ENCODE measurements at regions not wholly inside any gene's neighbourhood (a gene's known extent, or its start where the extent isn't known, plus 50 kb on each side); places are given as distances from the start of the nearest gene placed in this dataset.

DNA sequence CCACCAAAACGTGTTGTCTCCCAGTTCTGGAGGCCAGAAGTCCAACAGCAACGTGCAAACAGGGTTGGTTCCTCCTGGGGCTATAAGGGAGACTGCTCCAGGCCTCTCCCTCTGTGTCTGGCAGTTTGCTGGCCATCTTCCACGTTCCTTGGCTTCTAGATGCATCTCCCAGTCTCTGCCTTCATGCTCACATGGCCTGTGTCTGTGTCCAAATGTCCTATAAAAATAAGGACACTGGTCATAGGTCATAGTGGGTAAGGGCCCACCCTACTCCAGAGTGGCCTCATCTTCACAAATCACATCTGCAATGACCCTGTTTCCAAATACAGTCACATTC is 69.4 kb upstream of the TAF1B start:
- no peak for DNase-seq

DNA sequence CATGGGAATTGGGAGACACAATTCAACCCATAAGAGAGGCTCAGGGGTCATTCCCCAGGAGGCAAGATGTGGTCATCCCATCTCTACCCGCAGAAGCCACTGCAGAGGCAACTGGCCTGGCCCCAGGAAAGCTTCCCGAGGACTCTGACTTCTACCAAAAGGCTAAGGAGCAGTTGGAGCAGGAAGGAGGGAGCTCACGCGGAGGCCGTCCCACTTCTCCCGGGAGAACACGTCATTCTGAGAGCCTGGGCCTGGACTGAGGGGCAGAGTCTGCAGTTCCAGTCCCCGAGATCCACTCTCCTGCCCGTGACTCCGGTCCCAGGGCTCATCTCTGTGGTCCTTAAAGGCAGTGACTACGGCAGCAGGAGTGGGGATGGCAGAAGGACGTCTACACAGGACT is 69.0 kb upstream of the TAF1B start:
- no peak for DNase-seq

GRCh38 chr2:9775351-9775750 is 67.9 kb upstream of the TAF1B start:
- no peak for DNase-seq

- DNase-seq: no peak
Measured at GRCh38 chr2:9775999-9776712, 67.1 kb upstream of the TAF1B start.

GRCh38 chr2:9777081-9777480 is 66.2 kb upstream of the TAF1B start:
- DNase-seq: no peak

DNA sequence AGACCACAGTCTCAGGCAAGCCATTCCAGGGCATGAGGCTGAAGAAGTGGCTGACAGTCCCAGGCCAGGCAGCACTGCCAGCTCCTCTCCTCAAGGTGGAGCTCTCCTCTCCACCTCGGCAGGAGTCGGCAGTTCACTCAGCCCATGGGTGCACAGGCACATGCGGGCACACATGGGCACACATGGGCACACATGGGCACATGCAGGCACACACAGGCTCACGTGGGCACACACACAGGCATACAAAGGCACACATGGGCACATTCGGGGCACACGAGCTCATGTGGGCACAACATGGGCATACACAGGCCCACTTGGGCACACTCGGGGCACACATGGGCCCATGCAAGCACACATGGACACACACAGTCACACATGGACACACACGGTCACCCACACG is 65.3 kb upstream of the TAF1B start:
- no peak for DNase-seq

DNA sequence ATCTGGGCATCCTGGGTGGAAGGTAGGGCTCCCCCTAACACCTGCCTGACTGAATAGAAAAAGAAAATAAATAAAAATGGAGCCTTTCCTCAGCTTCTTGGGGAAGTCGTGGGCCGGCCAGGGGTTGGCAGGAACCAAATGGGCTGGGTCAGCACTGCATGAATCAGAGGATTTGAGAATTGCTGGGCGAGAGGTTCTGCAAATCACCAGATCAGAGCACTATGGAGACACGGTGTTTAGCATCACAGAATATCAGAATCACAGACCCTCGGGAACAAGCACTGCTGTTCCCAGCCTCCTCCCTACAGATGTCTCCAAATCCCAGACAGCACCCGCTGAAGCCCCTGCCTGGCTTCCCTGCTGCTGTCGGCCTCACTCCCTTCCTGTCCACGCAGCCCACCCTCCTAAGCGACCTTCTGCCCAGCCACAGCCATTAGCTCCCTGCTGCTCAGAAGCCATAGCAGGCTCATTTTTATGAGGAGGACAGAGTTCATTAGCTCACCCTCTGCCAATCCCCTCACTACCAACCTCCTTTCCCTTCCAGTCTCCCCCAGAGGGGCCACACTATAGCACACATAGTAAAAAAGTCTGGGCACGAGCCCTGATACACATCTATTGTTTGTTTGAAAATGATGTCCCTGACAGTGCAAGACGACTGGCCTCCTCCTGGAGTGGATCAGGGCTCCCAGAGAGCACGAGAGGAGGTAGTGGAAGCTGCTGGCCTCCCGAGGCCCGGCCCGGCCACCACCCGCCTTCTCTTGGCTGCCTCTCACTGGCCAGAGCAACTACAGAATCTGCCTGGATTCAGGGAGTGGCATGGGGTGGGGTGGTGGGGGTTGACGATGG is 64.6 kb upstream of the TAF1B start:
- no peak for DNase-seq

GRCh38 chr2:9779596-9780264 is 63.5 kb upstream of the TAF1B start:
- DNase-seq: no peak

- no peak for DNase-seq
Measured at GRCh38 chr2:9780368-9781130, 62.7 kb upstream of the TAF1B start.

GRCh38 chr2:9781252-9781651 is 62.0 kb upstream of the TAF1B start:
- DNase-seq: no peak

DNA sequence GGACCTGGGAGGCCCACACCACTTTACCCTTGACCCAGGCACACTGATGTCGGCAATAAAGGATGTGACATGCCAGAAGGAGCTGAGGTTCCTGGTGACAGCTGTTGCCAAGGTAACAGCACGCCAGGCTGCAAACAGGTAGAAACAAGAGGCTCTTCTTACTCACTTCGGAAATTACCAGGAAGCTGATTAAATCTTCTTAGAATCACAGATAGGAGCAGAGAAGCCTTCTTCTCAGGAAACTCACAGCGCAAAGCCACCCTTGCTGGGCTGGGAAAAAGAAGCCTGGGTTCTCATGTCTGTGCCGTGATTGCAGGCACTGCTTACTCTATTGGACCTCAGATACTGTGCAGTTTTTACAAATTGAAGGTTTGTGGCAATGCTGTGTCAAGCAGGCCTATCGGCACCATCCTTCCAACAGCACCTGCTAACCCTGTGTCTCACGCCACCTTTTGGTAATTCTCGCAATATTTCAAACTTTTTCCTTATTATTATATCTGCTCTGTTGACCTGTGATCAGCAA is 61.0 kb upstream of the TAF1B start:
- peak; percentile 37 for DNase-seq

GRCh38 chr2:9789371-9789770 is 53.9 kb upstream of the TAF1B start:
- DNase-seq: no peak

DNA sequence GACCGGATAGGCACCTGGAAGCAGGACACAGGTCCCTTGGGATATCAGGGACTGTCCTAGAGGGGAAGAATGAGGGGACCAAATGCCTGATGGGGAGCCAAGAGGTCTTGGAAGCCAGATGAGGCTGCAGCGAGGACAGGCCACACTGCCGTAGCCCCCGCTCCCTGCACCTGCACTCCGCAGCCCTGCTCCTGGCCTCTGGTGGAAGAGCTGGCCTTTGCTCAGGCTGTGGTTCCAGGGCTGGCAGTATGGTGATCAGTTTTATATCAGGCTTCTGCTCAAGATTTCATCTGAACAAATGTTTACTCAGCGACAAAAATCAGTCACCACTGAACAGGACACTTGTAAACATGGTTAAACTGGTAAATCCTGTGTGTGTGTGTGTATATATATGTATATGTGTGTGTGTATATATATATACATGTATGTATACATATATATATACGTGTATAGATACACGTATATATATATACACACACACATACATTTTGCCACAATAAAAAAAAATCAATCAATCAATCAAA is 52.5 kb upstream of the TAF1B start:
- no peak for DNase-seq

DNA sequence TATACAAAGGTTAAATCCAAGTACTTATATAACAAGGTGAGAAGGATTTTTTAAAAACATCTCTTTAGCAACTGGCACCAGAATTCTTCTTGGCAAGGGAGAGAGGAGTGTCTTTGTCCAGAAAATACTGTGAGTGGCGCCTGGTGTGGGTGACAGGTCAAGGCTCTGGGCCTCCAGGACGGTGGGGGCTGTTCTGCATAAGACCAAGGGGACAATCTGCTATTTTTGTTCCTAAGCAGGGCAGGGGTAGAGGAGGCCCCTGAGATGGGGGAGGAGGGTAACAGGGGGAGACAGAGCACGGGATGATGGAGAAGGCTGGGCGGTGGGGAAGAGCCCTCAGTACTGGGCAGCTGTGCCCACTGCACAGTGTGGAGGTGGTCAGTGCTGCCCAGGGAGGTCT is 51.6 kb upstream of the TAF1B start:
- no peak for DNase-seq

DNA sequence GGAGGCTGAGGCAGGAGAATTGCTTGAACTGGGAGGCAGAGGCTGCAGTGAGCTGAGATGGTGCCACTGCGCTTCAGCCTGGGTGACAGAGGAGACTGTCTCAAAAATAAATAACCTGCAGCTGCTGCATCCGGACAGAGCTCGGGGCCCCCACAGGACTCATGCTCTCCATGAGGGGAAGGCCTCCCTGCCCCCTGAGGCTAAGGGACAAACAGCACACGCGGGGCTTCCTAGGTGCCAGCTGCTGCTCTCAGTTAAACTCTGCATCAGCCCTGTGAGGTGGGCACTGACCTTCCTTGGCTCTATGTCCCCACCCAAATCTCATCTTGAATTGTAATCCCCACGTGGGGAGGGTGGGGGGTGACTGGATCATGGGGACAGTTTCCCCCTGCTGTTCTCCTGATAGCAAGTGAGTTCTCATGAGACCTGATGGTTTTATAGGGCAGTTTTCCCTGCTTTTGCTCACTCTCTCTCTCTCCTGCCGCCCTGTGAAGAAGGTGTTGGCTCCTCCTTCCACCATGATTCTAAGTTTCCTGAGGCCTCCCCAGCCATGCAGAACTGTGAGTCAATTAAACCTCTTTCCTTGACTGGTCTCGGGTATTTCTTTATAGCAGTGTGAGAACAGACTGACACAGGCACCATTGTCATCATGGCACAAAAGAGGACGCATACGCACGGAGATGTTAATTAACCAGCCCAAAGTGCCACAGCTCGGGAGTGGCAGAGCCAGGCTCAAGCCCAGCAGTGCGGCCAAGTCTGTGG is 49.9 kb upstream of the TAF1B start:
- no peak for DNase-seq
